CD4-positive, alpha-beta T cell treated with Interleukin-10 for 1 hour (primary cell): ENCODE measurements at regions not wholly inside any gene's neighbourhood (a gene's known extent, or its start where the extent isn't known, plus 50 kb on each side); places are given as distances from the start of the nearest gene placed in this dataset.
"Not testable (repeated sequence)": the region's sequence is repeated elsewhere in the genome, so short reads cannot be mapped to it uniquely, and the experiment has no call there.

Experiments used
- DNase-seq: peaks from one replicate; pipeline ENCODE4 v3.0.0-alpha.2; 2020

DNA sequence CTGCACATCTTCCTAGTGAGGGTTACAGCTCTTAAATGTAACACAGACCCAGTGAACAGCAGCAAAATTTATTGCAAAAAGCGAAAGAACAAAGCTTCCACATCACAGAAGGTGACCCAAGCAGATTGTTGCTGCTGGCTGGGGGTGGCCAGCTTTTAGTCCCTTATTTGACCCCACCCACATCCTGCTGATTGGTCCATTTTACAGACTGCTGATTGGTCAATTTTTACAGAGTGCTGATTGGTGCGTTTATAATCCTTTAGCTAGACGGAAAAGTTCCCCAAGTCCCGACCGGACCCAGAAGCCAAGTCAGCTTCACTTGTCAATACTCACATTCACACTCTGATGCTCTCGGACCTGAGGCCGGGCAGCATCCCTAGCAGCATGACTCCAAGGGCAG lies 154.5 kb upstream of the ATP10A start:
- DNase-seq, result no peak

GRCh38 chr15:26015516-26016075 lies 152.5 kb upstream of the ATP10A start:
- no peak for DNase-seq

DNA sequence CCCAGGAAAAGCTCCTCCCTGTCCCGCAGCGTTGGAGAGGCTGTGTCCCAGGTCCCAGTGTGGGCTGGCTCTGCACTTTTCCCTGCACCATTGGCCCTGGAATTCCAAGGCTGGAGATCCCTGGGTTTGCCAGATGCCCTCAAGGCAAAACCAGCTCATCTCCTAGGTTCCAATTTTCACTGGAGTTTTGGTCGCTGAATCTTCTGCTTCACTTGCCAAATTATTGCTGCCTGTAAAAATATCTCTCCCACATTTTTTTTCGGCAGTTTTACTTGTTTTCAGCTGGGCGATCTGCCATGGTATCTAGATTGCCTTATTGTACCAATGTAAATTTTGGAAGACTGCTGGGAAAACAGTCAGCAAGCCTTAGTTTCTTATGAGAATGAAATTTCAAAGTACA lies 150.9 kb upstream of the ATP10A start:
- DNase-seq, result no peak

DNA sequence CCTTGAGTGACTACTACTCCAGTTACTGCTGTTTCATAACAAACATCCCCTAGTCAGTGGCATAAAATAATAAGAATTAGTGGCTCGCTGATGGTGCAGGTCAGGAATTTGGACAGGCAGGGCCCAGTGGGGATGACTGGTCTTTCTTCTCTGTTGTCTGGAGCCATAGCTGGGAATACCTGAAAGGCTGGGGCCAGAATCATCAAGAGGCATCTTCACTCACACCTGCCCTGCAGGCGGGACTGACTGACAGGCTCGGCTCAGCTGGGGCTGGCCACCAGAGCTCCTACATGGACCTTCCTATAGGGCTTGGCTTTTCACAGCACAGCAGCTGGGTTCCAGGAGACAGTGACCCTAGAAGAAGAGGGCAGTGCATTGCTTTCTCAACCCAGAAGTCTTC lies 148.8 kb upstream of the ATP10A start:
- DNase-seq, result no peak

DNA sequence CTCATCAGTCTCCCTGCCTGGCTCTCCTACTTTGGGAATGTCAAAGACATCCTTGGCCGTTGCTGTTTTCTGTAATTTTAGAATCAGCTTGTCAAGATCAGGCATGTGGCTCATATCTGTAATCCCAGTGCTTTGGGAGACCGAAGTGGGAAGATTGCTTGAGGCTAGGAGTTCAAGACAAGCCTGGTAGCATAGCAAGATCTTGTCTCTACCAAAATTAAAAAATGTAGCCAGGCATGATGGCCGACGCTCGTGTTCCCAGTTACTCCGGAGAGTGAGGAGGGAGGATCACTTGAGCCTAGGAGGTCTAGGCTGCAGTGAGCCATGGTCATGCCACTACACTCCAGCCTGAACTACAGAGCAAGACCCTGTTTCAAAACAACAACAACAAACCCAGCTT lies 144.0 kb upstream of the ATP10A start:
- DNase-seq, result no peak

DNA sequence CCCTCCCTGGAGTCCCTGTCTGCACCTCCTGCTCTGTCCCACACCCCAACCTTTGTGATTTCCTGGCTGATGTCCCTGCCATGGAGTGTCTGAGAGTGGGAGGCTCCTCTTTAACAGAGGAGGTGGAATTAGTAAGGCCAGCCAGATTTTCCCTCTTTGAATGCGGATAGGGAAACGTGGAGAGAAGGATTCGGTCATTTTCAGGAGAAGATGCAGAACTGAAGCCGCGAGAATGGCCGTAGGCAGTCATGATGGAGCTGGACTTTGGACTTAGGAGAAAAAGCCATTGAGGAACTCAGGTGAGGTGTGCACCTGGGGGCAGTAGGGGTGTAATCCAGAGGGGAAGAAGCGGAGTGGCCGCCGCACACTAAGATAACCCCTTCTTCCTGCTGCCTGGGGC lies 138.1 kb upstream of the ATP10A start:
- DNase-seq, result no peak

DNA sequence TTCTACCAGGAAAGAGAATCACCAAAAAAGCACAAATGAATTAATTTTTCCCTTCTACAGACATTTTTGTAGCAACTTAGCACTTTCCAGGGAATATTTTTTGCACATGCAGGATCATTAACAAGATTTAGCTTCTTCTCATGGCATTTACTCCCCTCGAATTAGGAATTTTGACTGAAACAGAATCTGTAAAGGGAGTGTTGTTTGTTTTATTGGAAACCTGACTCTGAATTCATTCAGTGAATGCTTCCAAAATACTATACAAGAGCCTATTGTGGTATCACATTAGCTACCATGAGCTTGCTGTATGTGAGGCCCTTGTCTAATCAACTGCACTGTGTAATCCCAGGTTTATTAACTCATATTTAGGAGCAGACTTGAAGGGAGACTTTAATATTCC lies 130.4 kb upstream of the ATP10A start:
- no peak for DNase-seq

DNA sequence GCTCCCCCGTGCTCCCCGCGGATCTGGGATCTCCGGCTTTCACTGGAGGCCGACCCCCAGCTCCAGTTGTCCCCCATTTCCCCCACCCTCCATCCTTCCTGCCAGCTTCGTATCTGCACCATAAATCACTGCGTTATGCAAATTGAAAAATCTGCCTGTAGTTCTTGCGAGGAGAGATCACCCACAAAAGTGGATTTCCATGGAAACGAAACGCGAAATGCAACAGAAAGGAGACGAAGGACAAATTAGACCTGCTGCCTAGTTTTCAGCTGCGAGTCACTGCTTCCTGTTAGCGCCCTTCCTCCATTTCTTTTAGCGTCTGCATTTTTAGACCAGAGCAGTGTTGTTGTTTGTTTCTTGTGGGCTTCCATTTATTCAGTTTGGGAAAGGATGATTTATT lies 127.1 kb upstream of the ATP10A start:
- no peak for DNase-seq

DNA sequence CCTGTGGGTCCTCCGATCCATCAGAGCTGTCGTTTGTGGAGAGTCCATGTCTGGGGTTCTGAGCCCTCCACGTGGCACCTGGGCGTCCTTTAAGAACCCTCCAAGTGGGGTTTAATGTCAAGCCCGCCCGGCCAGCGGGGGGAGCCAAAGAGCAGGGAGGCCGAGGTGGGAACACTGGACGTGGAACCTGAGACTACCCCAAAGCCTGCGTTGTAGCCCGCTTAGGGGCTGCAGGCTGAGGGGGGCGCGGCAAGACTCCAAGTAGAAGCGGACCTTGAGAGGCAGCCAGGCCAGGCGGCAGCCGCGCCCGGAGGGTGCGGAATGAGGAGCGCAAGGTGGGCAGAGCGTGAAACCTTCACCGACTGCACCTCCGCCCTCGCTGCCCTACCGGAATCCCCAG lies 126.2 kb upstream of the ATP10A start:
- DNase-seq, result no peak

DNA sequence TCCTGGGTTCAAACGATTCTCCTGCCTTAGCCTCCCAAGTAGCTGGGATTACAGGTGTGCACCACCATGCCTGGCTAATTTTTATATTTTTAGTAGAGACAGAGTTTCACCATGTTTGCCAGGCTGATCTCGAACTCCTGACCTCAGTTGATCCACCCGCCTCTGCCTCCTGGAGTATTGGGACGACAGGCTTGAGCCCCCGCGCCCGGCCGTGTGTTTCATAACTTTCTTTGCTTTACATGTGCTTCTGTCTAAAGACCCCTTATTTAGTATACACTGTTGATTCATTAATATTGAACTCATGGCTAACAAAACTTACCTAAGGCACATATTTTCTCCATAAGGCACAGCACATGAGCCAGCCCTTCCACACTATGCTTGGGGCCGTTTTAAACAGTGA lies 125.6 kb upstream of the ATP10A start:
- not testable (repeated sequence) for DNase-seq

DNA sequence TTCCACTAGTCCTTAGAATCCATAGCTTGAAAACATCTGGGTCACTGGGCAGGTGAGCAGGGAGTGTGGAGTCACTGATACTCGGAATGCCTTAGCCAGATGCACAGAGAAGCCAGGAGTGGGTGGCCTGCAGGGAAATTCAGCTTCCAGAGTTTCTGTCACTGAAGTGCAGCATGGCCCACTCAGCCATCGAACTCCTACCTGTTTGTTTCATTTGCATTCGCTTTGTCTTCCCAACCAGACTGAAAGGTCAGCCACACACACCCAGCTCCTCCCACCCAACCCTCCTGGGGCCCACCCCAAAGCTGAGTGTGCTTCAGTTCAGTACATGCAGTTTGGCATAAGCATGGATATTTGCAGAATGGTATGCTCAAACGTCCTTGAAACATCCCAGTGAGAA lies 124.5 kb upstream of the ATP10A start:
- no peak for DNase-seq

DNA sequence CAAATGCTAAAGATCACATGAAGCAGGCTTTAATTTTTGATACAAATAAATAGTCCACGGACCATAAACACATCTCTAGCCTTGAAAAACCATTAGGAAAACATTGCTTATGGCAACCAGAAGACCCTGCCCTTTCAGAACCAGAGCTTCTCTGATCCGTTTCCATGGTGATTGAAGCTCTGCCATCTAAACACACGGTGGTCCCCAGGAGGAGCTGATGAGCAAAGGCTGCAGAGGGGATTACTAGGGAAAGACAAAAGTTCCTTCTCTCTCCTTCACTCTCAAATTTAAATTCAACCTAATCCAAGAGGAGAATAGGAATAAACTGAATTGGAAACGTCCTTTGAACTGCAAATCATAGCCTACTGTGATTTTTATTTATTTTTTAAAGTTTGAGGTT lies 122.0 kb upstream of the ATP10A start:
- no peak for DNase-seq

DNA sequence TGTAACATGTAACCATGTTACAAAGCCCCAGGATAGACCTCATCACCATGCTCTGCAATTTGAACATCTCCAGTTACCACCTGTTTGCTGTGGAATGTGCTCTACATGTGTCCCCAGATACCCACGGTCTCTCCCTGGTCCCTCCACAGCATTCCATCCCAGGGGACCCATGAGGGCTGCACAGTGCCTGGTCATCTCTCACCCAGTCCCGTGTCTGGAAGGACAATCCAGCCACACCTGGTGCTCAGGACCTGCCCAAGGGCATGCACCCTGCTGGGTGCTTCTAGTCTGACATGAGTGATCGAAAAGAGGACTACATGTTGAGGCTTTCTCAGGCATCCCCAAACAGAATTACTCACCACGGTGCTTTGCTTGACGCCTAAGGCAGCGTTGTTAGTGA lies 119.6 kb upstream of the ATP10A start:
- no peak for DNase-seq

DNA sequence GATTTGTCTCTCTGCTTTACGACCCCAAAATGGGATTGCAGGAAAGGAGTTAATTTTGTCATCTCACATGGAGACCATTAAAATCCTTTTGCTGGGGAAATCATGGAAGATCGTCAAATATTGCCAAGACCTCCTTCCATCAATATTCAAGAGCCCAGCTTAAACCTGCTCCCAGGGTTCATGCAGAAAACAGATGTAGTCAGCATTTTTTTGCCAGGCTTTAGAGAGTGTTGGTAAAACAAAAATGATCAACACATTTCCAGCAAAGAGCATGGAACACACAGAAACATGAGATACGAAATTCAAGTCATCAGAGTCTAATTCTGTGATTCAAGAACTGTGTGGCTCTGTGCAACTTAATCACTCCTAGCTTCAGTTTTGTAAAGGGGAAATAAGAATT lies 118.0 kb upstream of the ATP10A start:
- no peak for DNase-seq

DNA sequence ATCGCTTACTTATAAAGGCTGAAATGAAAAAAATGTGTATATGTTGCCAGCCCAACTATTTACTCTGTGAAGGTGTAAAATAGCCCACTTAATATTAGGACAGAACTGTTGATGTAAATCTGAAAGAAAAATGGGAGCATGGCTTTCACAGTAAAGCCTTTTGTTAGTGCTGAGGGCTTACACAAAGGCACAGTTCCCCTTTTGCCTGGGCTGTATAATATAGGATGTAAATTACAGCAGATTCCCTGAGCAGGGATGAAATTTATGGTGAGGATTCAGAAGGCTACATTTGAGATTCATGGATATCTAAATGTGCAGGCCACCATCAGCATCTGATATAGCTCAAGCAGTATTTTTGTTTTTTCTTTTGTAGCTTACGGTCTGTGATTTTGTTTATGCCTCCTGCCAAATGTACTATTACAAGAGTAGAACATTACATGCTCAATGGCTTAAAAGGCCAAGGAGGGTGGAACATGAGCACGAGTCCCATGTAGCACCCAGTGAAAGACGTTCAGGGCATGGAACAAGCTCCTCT lies 109.1 kb upstream of the ATP10A start:
- DNase-seq, result no peak

DNA sequence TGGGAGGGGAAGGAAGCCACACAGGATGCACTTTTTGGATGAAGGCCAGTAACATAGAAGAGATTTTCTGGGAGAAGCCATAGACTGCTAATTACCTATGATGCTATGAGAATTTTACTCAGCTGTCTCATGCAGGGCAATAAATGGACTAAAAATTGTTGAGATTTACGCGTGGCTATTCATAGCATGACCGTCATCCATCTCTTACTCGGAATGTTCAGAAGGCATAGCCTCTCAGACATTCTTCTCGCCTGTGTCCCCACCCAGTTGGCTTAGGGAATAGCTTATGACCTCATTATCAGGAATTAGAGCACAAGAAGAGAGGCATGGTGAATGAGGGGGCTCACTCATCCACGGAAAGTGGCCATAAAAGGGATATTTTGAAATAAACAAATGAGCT lies 107.9 kb upstream of the ATP10A start:
- no peak for DNase-seq

DNA sequence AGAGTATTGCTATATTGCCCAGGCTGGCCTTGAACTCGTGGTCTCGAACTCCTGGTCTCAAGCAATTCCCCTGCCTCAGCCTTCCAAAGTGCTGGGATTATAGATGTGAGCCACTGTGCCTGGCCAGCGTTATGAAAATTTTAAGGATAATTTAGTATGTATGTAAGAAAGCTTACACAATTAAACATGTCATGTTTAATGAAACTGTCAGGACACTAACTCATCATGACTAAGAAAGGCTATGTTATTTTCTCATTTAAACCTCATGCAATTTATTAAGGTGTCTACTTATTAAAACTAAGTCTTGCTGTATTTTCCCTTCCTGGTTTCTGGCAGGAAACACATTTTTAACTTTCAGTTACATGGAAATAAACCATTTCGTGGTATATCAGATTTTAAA lies 106.8 kb upstream of the ATP10A start:
- DNase-seq, result no peak

DNA sequence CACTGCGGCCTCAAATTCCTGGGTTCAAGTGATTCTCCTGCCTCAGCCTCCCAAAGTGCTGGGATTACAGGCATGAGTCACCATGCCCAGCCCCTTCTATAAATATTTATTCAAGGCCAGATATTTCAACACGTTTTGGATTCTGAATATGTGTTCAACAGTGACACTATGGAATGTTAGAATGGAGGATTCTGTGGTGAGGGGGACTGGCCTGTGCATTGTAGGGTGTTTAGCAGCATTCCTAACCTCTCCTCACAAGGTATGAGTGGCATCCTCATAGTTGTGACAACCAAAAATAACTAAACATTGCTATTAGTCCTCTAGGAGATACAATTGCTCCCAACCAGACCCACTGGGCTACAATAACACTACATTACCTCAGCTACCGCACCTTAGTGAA lies 104.0 kb upstream of the ATP10A start:
- DNase-seq, result no peak

GRCh38 chr15:25965326-25965725 lies 102.2 kb upstream of the ATP10A start:
- no peak for DNase-seq

DNA sequence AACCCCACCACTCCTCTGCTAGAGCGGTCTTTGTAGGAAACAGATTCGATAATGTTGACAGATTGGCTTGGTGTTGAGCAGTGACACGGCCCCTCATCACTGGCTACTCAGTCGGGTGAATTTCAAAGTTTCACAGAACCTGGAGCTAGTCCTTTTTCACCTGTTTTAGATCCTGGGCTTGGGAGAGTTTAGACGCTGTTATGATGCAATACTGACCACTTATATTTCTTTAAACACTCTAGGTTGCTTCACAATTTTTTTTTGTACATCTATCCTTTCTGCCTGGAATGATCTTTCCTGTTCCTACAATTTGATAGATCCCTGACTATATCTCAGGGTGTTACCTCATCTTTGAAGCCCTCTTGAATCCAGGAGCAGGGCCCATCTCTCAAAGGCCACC lies 97.1 kb upstream of the ATP10A start:
- DNase-seq, result no peak

DNA sequence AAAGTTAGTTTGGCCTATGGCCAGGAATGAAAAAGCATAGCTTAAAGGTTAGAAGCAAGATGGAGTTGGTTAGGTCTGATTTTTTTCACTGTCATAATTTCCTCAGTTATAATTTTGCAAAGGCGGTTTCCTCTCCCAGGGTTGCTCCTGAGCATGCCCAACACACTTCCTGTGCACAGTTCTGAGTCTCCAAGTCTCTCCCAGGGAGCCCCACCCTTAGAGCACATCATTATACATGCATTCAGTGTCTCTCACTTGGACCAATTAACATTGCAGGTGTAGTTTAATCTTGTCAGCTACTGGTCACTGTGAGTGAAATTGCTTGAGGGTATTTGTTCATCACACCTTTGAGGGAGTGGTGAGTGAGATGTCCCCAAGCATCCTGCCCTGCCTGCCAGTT lies 96.0 kb upstream of the ATP10A start:
- no peak for DNase-seq

DNA sequence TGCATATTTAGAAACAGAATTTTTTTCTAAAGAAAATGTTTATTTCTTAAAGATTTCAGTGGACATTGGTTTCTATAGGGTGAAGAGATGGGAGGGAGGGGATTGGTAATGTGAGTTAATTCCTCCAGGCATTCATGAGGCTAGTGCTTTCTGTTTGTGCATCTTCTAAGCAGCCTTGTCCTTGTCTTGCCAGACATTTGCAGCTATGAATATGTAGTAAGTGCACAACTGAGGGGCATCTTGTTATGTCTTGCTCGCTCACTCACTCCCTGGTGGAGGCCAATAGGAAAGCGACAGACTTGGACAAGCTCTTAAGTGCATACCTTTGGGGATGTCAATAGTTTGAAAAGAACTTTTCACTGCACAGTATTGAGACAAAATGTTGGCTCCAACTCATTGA lies 92.5 kb upstream of the ATP10A start:
- DNase-seq, result no peak

- DNase-seq, result no peak
These were observed 91.3 kb upstream of the ATP10A start for GRCh38 chr15:25954398-25954797.

- no peak for DNase-seq
These were observed 86.9 kb upstream of the ATP10A start for GRCh38 chr15:25950014-25950413.
